NCI-H1048 (cell line): ENCODE measurements at regions not wholly inside any gene's neighbourhood (a gene's known extent, or its start where the extent isn't known, plus 50 kb on each side); places are given as distances from the start of the nearest gene placed in this dataset.

Experiments
- DNase-seq: peaks from one replicate; lab custom pipeline; 2025; lab: John Stamatoyannopoulos, UW

DNA sequence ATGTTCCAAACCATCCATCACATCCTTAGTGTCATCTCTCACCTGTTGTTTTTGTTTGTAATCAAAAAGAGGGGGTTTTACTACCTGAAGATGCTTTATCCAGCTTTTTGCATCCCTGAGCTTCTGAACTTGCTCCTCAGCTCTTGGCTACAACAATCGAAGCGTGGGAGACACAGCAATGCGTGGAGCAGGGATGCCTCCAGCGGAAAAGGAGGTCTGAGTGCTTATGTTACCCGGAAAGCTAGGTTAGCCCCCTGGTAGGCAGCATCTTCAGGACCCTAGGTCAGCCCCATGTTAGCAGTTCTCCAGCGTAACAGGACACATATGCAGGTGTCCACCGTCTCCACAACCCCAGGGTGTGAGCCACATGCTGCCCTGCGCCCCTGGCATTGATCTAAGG lies 141.5 kb downstream of the RRAGC start:
- no peak for DNase-seq

DNA sequence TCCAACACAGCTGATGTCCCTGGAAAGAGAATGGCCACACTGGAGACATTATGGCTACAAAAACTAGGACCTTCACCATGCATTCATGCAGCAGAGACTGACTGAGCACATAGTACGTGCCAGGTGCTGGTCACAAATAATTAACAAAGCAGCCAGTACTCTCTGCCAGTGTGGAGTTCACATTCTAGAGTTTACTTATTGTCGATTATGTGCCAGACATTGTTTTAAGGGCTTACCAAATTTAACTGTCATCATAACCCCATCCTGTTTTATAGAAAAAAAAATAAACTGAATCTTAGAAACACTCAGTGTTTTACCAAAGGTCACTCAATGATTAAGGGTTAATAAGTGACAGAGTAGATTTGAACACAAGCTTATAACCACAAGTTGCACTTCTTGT lies 143.3 kb downstream of the RRAGC start:
- no peak for DNase-seq

DNA sequence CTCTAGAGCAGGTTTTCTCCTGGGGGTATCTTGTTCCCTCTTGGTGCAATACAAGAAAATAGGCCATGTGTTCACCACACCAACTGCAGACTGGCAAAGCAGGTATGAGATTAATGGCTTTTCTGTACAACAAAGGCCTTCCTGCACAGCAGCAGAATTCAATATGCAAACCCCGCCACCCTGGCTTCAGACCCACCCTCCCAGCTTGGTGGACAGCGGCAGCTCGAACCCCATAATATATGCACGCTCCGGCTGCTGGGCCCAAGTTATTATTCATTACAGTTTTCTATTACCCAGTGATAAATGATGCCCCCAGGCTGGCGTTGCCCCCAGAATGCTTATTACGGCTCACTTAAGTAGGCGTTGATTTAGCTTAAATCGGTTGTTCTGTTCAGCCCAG lies 144.2 kb downstream of the RRAGC start:
- no peak for DNase-seq

DNA sequence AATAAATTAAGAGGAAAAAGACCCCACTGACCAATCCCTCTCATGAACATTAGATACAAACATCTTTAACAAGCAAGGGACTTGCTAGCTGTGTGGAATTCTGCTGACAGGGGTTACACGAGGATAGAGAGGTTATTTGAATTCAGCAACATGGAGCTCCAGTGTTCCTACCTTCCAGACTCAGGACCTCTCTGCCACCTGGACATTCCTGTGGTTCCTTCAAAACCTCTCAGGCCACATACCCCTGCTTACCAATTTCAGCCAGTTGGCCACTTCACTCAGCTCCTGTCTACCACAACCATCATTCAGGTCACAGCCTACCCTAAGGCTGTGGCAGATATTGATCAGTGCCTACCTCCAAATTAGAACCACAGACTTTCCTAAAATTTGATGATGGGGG lies 147.5 kb downstream of the RRAGC start:
- no peak for DNase-seq

DNA sequence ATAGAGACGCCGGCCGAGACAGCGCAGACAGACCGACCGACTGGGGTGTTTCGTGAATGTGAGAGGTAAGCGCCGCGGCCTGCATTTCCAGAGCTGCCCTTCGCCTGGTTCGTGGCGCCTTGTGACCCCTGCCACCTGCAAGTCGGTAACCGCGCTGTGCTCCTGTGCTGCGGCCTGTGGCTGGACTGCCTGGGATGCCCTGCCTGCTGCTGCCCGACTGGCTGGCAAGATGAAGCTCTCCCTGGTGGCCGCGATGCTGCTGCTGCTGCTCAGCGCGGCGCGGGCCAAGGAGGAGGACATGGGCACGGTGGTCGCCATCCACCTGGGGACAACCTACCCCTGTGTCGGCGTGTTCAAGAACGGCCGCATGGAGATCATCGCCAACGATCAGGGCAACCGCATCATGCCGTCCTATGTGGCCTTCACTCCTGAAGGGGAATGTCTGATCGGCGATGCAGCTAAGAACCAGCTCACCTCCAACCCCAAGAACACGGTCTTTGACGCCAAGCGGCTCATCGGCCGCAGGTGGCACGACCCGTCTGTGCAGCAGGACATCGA lies 150.8 kb downstream of the RRAGC start:
- DNase-seq, result no peak

DNA sequence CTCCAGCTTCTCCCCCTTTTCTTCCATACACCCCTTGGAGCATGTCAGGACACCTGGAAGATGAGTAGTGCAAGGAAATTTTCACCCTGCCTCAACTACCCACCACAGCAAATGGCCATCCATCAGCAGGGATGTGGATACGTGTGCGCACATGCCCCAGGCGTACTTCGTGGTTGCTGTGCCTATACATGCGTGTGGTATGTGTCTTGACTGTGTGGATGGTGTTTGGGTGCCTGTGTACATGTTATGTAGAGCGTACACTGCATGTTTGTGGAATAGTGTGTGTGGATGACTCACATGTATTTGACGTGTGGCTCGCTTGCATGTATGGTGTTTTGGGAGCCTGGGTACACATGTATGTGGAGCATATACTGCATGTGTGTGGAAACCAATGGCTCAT lies 158.5 kb downstream of the RRAGC start:
- no peak for DNase-seq

DNA sequence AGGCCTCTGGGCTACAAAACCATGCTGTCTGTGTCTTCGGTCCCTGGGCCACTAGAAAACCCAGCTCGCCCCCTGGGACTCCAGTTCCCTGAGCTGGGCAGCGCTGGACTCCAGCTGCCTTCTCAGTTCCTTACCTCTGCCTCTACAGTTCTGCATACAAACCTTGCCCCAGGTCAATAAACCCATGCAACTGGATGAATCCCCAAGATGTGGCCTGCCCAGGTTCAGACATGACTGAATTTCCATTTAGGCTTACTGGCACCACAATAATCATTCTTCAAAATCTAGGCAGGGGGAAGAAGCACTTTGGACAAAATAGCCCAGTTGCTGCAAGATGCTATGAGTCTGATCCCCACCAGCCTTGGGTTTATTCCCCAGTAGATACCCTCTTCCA lies 159.5 kb downstream of the RRAGC start:
- no peak for DNase-seq

DNA sequence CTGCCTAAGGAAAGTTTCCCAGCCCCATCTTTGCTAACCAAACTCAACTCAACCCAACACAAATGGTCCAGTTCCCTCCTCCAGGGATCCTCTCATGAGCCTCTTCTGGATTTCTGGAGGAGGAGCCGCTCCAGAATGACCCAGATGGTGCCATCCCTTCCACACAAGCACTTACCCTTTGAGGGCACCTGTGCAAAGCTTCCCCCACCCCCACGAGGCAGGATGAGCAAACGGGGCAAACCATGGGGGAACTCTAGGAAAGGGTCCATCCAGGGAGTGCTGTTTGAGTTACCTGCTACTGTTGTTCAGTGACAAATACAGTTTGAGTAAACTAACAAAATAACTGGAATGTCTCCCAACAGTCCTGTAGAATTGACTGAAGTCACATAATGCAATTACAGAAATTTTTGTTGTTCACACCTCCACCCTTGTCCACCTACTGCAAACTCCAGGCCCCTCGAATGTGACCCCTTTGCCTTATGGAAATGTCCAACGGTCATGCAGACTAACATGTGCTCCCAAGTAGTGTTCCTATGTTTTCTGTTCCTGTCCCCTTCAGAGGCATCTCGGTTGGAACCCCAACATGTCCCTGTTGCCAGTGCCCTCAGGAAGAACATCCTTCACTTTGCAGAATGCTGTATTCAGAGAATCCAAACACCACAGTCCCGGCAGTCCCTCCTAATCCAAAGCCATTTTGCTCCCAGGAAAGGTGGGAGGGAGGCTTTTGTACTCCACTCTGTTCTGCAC lies 160.1 kb downstream of the RRAGC start:
- DNase-seq, result no peak

DNA sequence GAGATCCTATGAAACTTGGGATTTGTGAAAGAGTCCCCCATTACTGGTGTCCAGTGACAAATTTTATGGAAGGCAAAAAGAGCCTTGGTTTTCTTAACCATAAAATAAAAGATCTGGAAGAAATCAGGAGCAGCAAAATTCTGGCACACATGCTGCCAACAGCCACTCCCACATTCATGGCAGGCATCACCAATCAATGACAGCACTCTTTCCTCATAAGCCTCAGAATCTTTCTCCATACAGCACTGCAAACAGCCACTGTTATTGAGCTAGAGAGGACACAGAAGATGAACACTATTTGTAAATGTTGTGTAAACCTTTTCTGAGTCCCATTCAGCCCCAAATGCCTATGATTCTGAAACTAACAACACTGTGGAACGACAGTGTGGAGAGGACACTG lies 162.2 kb downstream of the RRAGC start:
- no peak for DNase-seq

DNA sequence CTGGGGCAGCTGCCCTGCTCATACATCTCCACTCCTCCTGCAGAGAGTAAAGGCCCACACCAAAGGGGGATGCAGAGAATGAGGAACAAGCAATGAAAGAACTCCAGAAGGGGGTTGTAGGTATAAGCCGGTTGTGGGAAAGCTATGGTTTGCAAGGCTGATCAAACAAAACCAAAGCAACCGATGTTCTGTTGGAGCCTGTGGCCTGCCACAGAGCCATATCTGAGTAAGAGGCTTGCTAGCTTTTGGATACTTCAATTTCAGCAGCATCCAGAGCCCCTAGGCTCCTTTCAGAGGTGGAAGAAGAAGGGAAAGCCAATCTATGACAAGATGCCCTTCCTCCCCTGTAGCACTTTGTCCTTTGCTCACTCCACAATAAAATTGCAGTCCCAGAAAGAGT lies 163.2 kb downstream of the RRAGC start:
- no peak for DNase-seq

DNA sequence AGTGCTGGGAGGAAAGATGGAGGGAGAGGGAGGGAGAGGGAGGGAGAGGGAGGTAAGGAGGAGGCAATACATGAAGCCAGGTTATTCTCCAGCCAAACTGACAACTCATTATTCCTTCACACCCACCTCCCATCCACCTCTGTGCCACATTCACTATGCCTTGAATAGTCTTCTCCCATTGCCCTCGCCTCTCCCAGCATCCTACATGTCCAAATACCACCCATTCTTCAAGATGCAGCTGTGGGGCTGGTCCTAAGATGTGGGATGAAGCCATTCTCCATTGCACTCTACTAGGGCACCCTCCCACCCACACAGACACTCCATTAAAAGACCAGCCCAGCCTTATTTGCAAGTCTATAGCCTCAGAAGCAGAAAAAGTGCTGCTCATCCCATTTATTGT lies 165.8 kb downstream of the RRAGC start:
- DNase-seq, result no peak

DNA sequence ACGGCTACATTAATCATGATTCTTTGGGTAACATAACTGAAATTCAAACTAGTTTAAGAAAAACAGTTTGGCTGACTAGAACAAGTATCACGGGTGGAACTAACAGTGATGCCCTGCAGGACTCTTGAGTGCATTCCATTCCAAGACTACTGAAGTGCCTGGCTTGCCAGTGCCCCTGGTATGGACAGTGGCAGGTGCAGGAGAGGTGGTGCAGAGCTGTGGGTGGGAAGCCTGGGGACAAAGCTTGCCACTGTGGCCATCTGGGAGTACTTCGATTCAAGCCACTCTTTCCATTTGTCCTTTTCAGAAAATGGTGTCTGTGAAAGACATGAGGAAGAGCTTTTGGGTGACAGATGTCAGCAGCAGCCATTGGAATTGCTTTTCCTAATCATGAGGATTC lies 166.5 kb downstream of the RRAGC start:
- DNase-seq, result no peak

DNA sequence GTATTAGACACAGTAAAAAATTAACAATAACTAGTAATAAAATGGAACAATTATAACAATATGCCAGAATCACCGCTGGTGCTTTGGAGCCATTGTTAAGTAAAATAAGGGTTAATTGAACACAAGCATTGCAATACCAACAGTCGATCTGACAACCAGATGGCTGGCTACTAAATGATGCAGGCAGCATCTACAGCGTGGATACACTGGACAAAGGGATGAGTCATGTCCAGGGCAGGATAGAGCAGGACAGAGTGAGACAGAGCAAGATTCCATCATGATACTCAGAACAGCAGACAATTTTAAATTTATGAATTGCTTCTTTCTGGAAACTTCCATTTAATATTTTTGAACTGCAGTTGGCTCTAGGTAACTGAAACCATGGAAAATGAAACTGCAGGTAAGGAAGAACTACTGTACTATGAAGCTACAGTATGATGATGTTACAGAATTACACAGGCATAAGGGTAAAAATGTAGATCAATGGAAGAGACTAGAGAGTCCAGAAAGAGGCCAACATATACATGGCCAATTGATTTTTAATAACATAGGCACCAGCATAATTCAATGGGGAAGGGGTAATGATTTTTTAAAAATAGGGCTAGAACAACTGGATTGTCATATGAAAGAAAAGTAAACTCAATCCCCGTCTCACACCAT lies 168.7 kb downstream of the RRAGC start:
- no peak for DNase-seq

DNA sequence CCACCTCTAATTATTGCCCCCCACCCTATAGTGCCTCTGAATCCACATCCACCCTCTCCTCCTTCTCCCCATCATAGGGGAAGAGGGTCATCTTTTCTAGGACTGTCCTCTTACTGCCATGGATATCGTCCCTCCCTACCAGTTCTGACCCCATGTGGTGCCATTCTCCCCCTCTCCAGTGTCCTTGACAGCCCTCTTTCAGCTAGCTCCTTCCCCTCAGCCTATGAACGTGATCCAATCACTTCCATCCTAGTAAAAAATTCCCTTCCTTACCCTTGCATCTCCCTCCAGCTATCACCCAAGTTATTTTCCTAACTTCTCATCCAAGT lies 172.7 kb downstream of the RRAGC start:
- DNase-seq, result no peak

DNA sequence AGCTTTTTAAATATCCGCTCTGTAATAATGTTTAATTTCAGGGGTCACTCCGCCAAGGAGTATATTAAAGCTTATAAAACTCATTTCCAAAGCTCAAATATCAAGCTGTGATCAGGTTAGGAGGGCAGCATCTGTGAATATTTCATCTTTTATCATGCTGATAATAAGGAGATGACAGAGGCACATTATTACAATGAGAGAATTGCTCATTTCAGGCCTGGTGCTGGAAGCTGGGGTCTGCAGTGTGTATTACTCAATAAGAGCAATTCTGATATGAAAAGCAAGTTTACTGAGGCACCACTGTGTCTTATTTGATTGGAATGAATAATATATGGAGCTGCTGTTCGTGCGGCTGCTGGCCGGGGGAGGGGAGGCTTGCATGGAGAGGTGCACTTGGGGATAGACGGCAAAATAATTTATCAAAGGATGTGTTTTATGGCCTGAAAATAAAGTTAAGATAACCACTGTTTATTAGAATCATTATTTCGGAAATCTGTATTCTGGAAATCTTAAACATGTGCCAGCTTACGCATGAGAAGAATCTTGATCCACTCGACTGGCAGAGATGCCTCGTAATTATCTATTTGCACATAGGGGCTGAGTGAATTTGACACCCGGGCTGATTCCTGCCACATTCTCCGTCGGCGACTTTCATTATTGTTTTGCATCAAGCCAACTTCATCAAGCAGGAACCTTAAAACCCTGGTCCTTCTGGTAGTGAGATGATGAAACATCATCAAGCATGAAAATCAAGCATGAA lies 173.2 kb downstream of the RRAGC start:
- DNase-seq, result no peak

DNA sequence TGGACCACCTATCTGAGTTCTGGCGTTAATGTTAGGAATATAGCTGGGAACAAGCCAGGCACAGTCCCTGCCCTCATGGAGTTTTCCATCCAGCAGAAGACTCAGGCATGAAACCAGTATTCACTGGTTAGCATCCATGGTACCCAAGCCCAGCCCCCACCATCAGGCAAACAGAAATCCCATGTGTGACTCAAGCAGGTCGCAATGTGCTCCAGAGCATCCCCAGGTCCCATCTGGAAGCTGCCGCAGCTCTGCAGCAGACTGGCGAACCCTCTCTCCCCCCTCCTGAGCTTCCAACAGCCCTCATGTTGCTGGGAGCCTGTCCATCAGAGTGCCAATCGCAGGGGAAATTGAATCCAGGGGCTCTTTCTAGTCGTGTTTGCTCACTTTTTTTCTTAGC lies 174.2 kb downstream of the RRAGC start:
- DNase-seq, result no peak

DNA sequence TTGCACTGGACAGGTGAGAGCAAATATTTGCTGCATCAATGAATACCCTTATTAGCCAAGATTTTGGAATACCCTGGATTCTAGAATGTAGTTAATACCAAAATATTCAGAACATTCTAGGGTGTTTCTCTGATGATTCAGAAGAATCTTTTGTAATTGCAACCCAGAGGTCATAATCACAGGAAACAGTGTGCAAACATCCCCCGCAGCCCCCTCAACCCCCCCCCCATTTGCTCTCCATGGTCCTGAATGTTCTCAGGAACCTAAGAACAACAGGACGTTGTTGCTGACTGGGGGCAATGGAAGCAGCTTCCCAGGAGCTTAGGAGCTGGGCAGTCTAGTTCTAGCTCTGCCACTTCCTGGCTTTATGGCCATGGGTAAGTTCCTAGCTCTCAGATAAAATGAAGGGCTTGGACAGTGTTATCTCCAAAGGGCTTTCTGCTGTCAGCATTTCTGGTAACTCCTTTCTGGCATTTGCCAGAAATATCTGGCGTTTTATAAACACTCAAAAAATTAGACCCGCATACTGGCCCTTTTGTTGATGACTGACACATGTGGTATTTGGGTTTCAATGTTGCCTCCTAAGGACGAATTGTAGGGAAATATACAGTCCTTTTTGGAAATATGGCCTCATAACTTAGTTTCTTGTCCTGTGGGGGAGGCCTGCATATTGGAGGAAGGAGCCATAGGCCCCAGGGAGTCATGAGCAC lies 178.6 kb downstream of the RRAGC start:
- no peak for DNase-seq

DNA sequence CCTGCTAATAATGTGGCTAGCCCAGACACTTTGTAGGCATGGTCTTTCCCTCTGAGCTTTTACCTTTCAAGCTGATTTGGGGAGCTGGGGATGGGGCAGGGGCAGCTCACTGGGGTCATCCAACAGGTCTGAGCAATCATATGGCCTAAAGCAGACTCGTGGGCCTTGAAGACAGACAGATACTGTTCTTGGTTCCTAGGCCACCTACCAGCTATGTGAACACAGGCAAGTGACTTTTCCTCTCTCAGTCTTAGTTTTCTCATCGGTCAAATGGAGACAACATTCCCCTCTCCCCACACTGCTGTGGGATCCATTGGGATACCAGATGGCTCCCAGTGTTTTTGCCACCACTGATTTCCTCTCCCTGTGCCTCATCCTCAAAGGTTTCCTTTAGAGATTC lies 181.8 kb downstream of the RRAGC start:
- no peak for DNase-seq

DNA sequence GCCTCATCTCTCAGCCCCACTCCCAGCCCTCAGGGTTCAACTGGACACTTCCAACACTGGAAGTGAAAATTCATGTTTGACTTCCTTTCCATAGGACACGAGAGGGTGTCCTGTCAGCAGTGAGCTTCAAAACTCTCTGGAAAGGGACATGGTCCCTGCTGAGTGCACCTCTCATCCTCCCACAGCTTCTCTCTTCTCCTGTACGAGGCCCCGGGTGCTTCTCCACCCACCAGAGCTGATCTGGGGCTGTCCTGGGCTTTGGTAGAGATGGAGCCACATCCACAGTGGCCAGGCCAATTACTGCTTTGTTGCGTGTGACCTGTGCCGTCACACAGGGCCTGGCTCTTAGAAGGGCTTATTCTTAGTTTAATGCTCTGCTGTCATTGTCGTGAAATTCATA lies 182.3 kb downstream of the RRAGC start:
- DNase-seq, result no peak

DNA sequence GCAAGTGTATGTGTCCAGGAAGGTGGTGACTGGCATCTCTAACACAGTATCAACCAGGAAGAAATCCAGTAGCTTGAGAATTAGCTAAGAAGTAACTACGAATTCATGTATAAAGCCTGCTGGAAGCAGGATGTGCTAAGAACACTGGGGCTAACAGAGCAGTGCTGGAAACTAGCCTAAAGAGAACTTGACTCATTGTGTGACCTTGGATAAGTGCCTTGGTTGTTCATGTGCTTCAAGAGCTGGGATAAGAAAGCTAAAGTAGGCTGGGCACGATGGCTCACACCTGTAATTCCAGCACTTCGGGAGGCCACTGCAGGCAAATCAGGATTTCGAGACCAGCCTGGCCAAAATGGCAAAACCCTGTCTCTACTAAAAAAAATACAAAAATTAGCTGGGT lies 186.9 kb downstream of the RRAGC start:
- no peak for DNase-seq

DNA sequence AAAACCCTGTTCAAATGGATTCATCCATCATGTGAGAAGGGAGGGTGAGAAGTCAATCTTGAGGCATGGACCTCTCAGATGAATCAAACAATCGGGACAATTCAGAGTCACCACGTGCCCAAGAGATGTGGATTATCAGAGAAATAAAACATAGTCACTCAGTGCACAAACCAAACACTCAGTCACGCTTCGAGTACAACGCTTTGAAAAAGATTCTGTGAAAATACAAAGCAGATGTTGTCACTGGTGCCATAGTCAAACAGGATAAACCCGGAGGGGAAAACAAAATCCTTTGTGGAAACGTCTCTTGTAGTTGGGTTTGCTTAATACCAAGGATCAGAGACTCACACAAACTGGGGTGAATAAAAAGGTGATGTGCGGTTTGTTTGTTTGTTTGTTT lies 188.4 kb downstream of the RRAGC start:
- DNase-seq, result no peak

DNA sequence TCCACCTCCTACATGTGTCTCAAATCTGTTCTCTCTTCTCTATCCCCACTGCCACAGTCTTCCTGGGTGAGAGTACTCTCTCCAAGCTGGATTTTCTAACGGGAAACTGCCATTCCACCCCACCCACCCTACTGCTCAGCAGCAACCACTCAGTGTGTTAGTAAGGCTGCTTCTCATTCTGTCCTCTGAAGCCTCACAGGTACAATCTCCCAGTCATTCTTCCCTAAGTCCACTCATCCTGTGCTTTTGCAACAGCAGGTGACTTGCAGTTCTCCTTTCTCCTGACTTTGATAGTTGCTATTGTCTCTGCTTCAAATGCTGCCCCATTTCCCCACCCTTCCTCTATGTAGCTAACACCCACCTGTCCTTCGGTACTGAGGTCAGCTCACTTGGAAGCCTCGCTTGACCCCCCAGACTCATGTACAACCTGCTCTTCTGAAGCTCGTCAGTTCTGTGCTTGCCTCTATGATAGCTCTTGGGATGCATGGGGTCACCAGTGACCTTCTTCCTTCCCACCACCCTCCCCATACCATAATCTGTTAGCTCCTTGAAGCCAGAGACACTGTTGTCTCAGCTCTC lies 188.9 kb downstream of the RRAGC start:
- DNase-seq, result no peak
